DOHH2 (cell line): ENCODE measurements at regions not wholly inside any gene's neighbourhood (a gene's known extent, or its start where the extent isn't known, plus 50 kb on each side); places are given as distances from the start of the nearest gene placed in this dataset.

Experiments
- CTCF ChIP-seq: fragments of 200-600 bp; sonication (generic); IDR thresholded peaks from one replicate; pipeline ENCODE4 v1.5.1; 2014; ENCODE audit warnings: antibody characterized with exemption, mild to moderate bottlenecking, low read depth, low read length; ENCODE audit not compliant: poor library complexity, severe bottlenecking
- EZH2phosphoT487 ChIP-seq: fragments of 200-600 bp; sonication (generic); IDR thresholded peaks from 2 replicates; pipeline ENCODE4 v1.6.1; 2017; ENCODE audit warnings: borderline replicate concordance, mild to moderate bottlenecking, antibody characterized with exemption, low read length, moderate library complexity, mixed read lengths

GRCh38 chr1:110783292-110783918 lies 89.5 kb upstream of the CD53 start:
- TF ChIP-seq CTCF (peak; percentile 95), EZH2phosphoT487 (no peak)
